ENCODE measurements at regions not wholly inside any gene's neighbourhood (a gene's known extent, or its start where the extent isn't known, plus 50 kb on each side); places are given as distances from the start of the nearest gene placed in this dataset.

DNA sequence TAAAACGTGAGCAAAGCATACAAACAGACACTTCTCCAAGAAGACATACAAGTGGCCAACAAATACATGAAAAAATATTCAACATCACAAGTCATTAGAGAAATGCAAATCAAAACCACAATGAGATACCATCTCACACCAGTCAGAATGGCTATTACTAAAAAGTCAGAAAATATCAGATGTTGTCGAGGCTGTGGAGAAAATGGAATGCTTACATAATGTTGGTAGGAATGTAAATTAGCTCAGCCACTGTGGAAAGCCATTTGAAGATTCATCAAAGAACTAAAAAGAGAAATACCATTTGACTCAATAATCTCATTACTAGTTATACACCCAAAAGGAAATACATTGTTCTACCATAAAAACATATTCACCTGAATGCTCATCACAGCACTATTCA lies 825.7 kb downstream of the SUCLG1 start:
- Histone ChIP-seq H3K4me2 (ENCODE audit: low read depth, low read length) (no peak overlapping the region), H3K79me2 (ENCODE audit: low read length) (no peaks in the 10 kb centered on the region), H3K27me3 (replicated peaks; ENCODE audit: insufficient read depth, low read length) (no peaks in the 10 kb centered on the region), H3K9me2 (replicated peaks; ENCODE audit: insufficient read depth, low read length) (no peaks in the 10 kb centered on the region), H4K20me1 (ENCODE audit: insufficient read depth, low read length) (no peaks in the 10 kb centered on the region), H3K36me3 (replicated peaks; ENCODE audit: insufficient read depth, low read length) (no peaks in the 10 kb centered on the region), H3K4me1 (ENCODE audit: low read length) (no peaks in the 10 kb centered on the region), H3K4me3 (ENCODE audit: low read length) (no peak overlapping the region), H2AFZ (ENCODE audit: low read length) (no peak overlapping the region), H3F3A (ENCODE audit: insufficient read depth, low read length) (no peaks in the 10 kb centered on the region), H3K27ac (ENCODE audit: low read length) (no peak overlapping the region), H3K9ac (ENCODE audit: low read length) (no peak overlapping the region), H3K9me3 (replicated peaks; ENCODE audit: insufficient read depth, low read length) (no peaks in the 10 kb centered on the region)
- TF ChIP-seq EZH2 (optimal IDR thresholded peaks at IDR 0.05; ENCODE audit: low read depth, low read length) = no peak
- no peak for TF ChIP-seq EZH2phosphoT487 (IDR thresholded peaks at IDR 0.05; ENCODE audit: low read length)
- TF ChIP-seq, protein P1, sequence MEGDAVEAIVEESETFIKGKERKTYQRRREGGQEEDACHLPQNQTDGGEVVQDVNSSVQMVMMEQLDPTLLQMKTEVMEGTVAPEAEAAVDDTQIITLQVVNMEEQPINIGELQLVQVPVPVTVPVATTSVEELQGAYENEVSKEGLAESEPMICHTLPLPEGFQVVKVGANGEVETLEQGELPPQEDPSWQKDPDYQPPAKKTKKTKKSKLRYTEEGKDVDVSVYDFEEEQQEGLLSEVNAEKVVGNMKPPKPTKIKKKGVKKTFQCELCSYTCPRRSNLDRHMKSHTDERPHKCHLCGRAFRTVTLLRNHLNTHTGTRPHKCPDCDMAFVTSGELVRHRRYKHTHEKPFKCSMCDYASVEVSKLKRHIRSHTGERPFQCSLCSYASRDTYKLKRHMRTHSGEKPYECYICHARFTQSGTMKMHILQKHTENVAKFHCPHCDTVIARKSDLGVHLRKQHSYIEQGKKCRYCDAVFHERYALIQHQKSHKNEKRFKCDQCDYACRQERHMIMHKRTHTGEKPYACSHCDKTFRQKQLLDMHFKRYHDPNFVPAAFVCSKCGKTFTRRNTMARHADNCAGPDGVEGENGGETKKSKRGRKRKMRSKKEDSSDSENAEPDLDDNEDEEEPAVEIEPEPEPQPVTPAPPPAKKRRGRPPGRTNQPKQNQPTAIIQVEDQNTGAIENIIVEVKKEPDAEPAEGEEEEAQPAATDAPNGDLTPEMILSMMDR (IDR thresholded peaks at IDR 0.05; ENCODE audit: low read length) = no peak
- DNase-seq = no peak

DNA sequence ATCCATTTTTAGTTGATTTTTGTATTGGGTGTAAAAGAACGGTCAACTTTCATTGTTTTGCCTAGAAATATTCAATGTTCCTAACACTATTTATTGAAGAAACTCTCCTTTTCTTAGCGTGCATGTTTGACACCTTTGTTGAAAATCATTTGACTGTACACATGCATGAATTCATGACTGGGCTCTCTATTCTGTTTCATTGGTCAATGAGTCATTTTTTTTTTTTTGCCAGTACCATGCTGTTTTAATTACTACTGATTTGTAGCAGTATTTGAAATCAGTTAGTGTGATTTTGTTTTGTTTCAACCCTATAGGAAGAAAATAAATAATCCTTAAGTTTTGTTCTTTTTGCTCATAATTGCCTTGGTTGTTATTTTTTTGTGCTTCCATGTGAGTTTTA lies 828.7 kb downstream of the SUCLG1 start:
- H3K9ac ChIP-seq (ENCODE audit: low read length) = no peak overlapping the region
- no peak for TF ChIP-seq EZH2 (optimal IDR thresholded peaks at IDR 0.05; ENCODE audit: low read depth, low read length)
- TF ChIP-seq, protein P1 (IDR thresholded peaks at IDR 0.05; ENCODE audit: low read length) = no peak
- TF ChIP-seq EZH2phosphoT487 (IDR thresholded peaks at IDR 0.05; ENCODE audit: low read length) = no peak
- H2AFZ ChIP-seq (ENCODE audit: low read length) = no peak overlapping the region
- H3K9me3 ChIP-seq (replicated peaks; ENCODE audit: insufficient read depth, low read length) = no peaks in the 10 kb centered on the region
- no peak overlapping the region for H3K4me3 ChIP-seq (ENCODE audit: low read length)
- H3K9me2 ChIP-seq (replicated peaks; ENCODE audit: insufficient read depth, low read length) = no peaks in the 10 kb centered on the region
- H3F3A ChIP-seq (ENCODE audit: insufficient read depth, low read length) = no peaks in the 10 kb centered on the region
- H3K27me3 ChIP-seq (replicated peaks; ENCODE audit: insufficient read depth, low read length) = no peaks in the 10 kb centered on the region
- H3K4me1 ChIP-seq (ENCODE audit: low read length) = no peaks in the 10 kb centered on the region
- H3K36me3 ChIP-seq (replicated peaks; ENCODE audit: insufficient read depth, low read length) = no peaks in the 10 kb centered on the region
- DNase-seq = no peak
- no peak overlapping the region for H3K27ac ChIP-seq (ENCODE audit: low read length)
- H3K4me2 ChIP-seq (ENCODE audit: low read depth, low read length) = no peak overlapping the region
- H3K79me2 ChIP-seq (ENCODE audit: low read length) = no peaks in the 10 kb centered on the region
- no peaks in the 10 kb centered on the region for H4K20me1 ChIP-seq (ENCODE audit: insufficient read depth, low read length)

DNA sequence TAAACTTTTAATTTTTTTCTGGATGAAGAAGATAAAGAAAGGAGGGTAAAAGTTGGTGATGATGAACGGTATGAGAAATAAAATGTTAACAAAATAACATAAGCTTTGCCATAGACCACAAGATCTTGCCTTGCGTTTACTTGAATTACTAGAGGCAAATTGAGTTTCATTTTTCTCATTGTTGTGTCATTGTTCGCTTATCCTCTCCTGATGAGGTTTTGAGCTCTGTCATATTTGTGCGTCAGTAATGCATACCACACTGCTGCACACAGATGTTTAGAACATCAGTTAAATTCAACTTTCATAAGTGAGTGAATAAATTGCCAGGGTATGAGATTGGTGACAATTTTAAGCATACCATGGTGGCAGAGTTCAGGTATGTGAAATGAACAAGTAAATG lies 843.6 kb downstream of the SUCLG1 start:
- TF ChIP-seq, protein P1 (IDR thresholded peaks at IDR 0.05; ENCODE audit: low read length) = no peak
- TF ChIP-seq EZH2phosphoT487 (IDR thresholded peaks at IDR 0.05; ENCODE audit: low read length) (no peak), EZH2 (optimal IDR thresholded peaks at IDR 0.05; ENCODE audit: low read depth, low read length) (no peak)
- Histone ChIP-seq H3F3A (ENCODE audit: insufficient read depth, low read length) (no peaks in the 10 kb centered on the region), H3K4me2 (ENCODE audit: low read depth, low read length) (no peak overlapping the region), H3K4me3 (ENCODE audit: low read length) (no peak overlapping the region), H3K9me2 (replicated peaks; ENCODE audit: insufficient read depth, low read length) (no peaks in the 10 kb centered on the region), H3K27me3 (replicated peaks; ENCODE audit: insufficient read depth, low read length) (no peaks in the 10 kb centered on the region), H3K9me3 (replicated peaks; ENCODE audit: insufficient read depth, low read length) (no peaks in the 10 kb centered on the region), H3K9ac (ENCODE audit: low read length) (no peak overlapping the region), H3K27ac (ENCODE audit: low read length) (no peak overlapping the region), H4K20me1 (ENCODE audit: insufficient read depth, low read length) (no peaks in the 10 kb centered on the region), H3K79me2 (ENCODE audit: low read length) (no peaks in the 10 kb centered on the region), H3K4me1 (ENCODE audit: low read length) (no peaks in the 10 kb centered on the region), H3K36me3 (replicated peaks; ENCODE audit: insufficient read depth, low read length) (no peaks in the 10 kb centered on the region), H2AFZ (ENCODE audit: low read length) (no peak overlapping the region)
- DNase-seq = no peak
